ENCODE measurements at regions not wholly inside any gene's neighbourhood (a gene's known extent, or its start where the extent isn't known, plus 50 kb on each side); places are given as distances from the start of the nearest gene placed in this dataset.

DNA sequence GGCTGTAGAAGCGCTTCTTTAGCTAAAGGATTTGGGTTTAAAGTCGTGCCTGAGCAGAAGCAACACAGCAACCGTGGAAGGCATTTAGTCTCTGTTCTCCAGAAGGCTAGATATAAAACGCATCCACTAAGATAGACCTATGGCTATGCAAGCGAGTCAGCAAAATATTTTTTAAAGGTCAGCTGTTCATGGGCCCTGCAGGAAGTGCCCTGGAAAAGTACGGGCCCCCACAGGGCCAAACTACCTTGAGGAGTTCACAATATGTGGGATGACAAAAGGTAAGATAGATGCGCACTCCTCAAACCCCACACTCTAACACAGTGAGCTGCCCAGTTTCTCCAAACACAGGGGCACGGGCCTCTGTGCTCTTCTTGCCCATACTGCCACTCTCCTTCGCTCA, 261.6 kb downstream of the VPS13C start:
- Histone ChIP-seq H3K9me3 (ENCODE audit: low read length) (peaks cover 1% of the 10 kb centered on the region), H3K4me3 (ENCODE audit: low read depth in 1 of 2, low read length in 2 of 2) (no peak overlapping the region), H3K4me1 (ENCODE audit: insufficient read depth, low read length) (no peaks in the 10 kb centered on the region), H3K27ac (ENCODE audit: low read depth, low read length) (no peak overlapping the region), H3K27me3 (ENCODE audit: control insufficient read depth in 1 of 2, insufficient read depth in 2 of 2, low read length in 2 of 2) (no peaks in the 10 kb centered on the region), H3K36me3 (ENCODE audit: insufficient read depth, low read length) (no peaks in the 10 kb centered on the region), H3K9ac (ENCODE audit: low read length) (no peak overlapping the region)

- Histone ChIP-seq H3K4me3 (ENCODE audit: low read depth in 1 of 2, low read length in 2 of 2) (no peak overlapping the region), H3K9me3 (ENCODE audit: low read length) (peaks cover 5% of the 10 kb centered on the region), H3K36me3 (ENCODE audit: insufficient read depth, low read length) (no peaks in the 10 kb centered on the region), H3K4me1 (ENCODE audit: insufficient read depth, low read length) (no peaks in the 10 kb centered on the region), H3K9ac (ENCODE audit: low read length) (no peak overlapping the region), H3K27ac (ENCODE audit: low read depth, low read length) (no peak overlapping the region), H3K27me3 (ENCODE audit: control insufficient read depth in 1 of 2, insufficient read depth in 2 of 2, low read length in 2 of 2) (no peaks in the 10 kb centered on the region)
These were observed 264.2 kb downstream of the VPS13C start for GRCh38 chr15:61796056-61796455.

DNA sequence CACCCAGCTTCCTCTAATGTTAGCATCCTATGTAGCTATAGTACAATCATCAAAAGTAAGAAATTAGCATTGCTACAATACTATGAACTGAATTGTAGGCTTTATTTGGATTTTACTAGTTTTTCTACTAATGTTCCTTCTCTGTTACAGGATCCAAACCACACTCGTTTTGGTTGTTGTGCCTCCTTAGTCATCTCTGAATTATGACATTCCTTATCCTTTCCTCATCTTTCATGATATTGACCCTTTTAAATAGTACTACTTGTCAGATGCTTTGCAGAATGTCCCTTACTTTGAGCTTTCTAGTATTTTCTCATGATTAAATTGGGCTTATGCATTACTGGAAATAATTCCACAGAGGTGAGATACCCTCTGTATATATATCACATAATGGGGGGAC, 265.4 kb downstream of the VPS13C start:
- Histone ChIP-seq H3K9me3 (ENCODE audit: low read length) (peaks cover 5% of the 10 kb centered on the region), H3K9ac (ENCODE audit: low read length) (no peak overlapping the region), H3K27me3 (ENCODE audit: control insufficient read depth in 1 of 2, insufficient read depth in 2 of 2, low read length in 2 of 2) (no peaks in the 10 kb centered on the region), H3K27ac (ENCODE audit: low read depth, low read length) (no peak overlapping the region), H3K4me3 (ENCODE audit: low read depth in 1 of 2, low read length in 2 of 2) (no peak overlapping the region), H3K36me3 (ENCODE audit: insufficient read depth, low read length) (no peaks in the 10 kb centered on the region), H3K4me1 (ENCODE audit: insufficient read depth, low read length) (no peaks in the 10 kb centered on the region)

GRCh38 chr15:61794276-61794675, 266.0 kb downstream of the VPS13C start:
- no peak overlapping the region for H3K9ac ChIP-seq (ENCODE audit: low read length)
- no peak overlapping the region for H3K27ac ChIP-seq (ENCODE audit: low read depth, low read length)
- no peaks in the 10 kb centered on the region for H3K27me3 ChIP-seq (ENCODE audit: control insufficient read depth in 1 of 2, insufficient read depth in 2 of 2, low read length in 2 of 2)
- no peak overlapping the region for H3K4me3 ChIP-seq (ENCODE audit: low read depth in 1 of 2, low read length in 2 of 2)
- H3K4me1 ChIP-seq (ENCODE audit: insufficient read depth, low read length) = no peaks in the 10 kb centered on the region
- H3K36me3 ChIP-seq (ENCODE audit: insufficient read depth, low read length) = no peaks in the 10 kb centered on the region
- H3K9me3 ChIP-seq (ENCODE audit: low read length) = peaks cover 5% of the 10 kb centered on the region

- no peaks in the 10 kb centered on the region for H3K9me3 ChIP-seq (ENCODE audit: low read length)
- no peak overlapping the region for H3K27ac ChIP-seq (ENCODE audit: low read depth, low read length)
- H3K4me1 ChIP-seq (ENCODE audit: insufficient read depth, low read length) = no peaks in the 10 kb centered on the region
- no peaks in the 10 kb centered on the region for H3K36me3 ChIP-seq (ENCODE audit: insufficient read depth, low read length)
- no peak overlapping the region for H3K4me3 ChIP-seq (ENCODE audit: low read depth in 1 of 2, low read length in 2 of 2)
- H3K27me3 ChIP-seq (ENCODE audit: control insufficient read depth in 1 of 2, insufficient read depth in 2 of 2, low read length in 2 of 2) = no peaks in the 10 kb centered on the region
- no peak overlapping the region for H3K9ac ChIP-seq (ENCODE audit: low read length)
These were observed 275.5 kb downstream of the VPS13C start for GRCh38 chr15:61784734-61785133.

- Histone ChIP-seq H3K27ac (ENCODE audit: low read depth, low read length) (no peak overlapping the region), H3K36me3 (ENCODE audit: insufficient read depth, low read length) (no peaks in the 10 kb centered on the region), H3K9me3 (ENCODE audit: low read length) (no peaks in the 10 kb centered on the region), H3K27me3 (ENCODE audit: control insufficient read depth in 1 of 2, insufficient read depth in 2 of 2, low read length in 2 of 2) (no peaks in the 10 kb centered on the region), H3K9ac (ENCODE audit: low read length) (no peak overlapping the region), H3K4me3 (ENCODE audit: low read depth in 1 of 2, low read length in 2 of 2) (no peak overlapping the region), H3K4me1 (ENCODE audit: insufficient read depth, low read length) (no peaks in the 10 kb centered on the region)
These were observed 279.8 kb downstream of the VPS13C start for GRCh38 chr15:61780278-61780980.

DNA sequence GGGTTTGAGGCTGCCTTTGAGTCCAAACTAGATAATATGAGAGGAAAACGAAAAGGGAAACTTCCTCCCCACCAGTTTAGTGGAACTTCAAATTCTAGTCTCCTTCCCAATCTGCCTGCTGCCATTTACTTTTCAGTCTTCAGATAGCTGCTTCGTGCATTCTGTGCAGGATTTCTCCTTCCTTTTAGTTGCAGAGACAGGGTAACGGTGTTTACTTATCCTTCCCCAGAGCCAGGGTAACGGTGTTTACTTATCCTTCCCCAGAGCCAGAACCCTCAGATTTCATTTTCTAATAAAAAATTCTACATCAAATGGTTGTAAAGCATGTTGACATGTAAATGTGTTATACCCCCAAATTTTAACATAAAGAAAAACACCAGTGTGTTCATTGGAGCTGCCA, 282.6 kb downstream of the VPS13C start:
- H3K36me3 ChIP-seq (ENCODE audit: insufficient read depth, low read length) = no peaks in the 10 kb centered on the region
- H3K4me3 ChIP-seq (ENCODE audit: low read depth in 1 of 2, low read length in 2 of 2) = no peak overlapping the region
- H3K9me3 ChIP-seq (ENCODE audit: low read length) = no peaks in the 10 kb centered on the region
- H3K9ac ChIP-seq (ENCODE audit: low read length) = no peak overlapping the region
- no peak overlapping the region for H3K27ac ChIP-seq (ENCODE audit: low read depth, low read length)
- no peaks in the 10 kb centered on the region for H3K4me1 ChIP-seq (ENCODE audit: insufficient read depth, low read length)
- no peaks in the 10 kb centered on the region for H3K27me3 ChIP-seq (ENCODE audit: control insufficient read depth in 1 of 2, insufficient read depth in 2 of 2, low read length in 2 of 2)

DNA sequence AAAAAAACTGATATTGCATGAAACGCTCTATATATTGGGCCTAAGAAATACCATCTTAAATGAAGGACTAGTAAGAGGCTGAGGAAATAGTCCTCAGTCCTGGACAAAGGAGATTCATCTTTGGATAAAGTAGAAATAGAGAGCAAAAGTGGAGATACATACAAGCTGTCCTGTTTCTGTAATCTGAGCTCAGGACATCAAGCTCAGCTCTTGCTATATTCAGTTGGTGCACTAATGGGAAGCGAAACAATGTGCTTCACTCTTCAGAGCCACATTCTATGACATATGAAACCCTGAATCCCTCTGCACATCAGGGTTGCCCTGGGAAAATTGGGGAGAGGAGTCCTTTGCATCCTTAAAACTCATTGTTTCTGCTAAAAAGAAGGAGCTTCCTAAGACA, 290.7 kb downstream of the VPS13C start:
- Histone ChIP-seq H3K27me3 (ENCODE audit: control insufficient read depth in 1 of 2, insufficient read depth in 2 of 2, low read length in 2 of 2) (no peaks in the 10 kb centered on the region), H3K9me3 (ENCODE audit: low read length) (no peaks in the 10 kb centered on the region), H3K4me3 (ENCODE audit: low read depth in 1 of 2, low read length in 2 of 2) (no peak overlapping the region), H3K36me3 (ENCODE audit: insufficient read depth, low read length) (no peaks in the 10 kb centered on the region), H3K27ac (ENCODE audit: low read depth, low read length) (no peak overlapping the region), H3K9ac (ENCODE audit: low read length) (no peak overlapping the region), H3K4me1 (ENCODE audit: insufficient read depth, low read length) (no peaks in the 10 kb centered on the region)

GRCh38 chr15:61768131-61768530, 292.1 kb downstream of the VPS13C start:
- Histone ChIP-seq H3K4me3 (ENCODE audit: low read depth in 1 of 2, low read length in 2 of 2) (no peak overlapping the region), H3K9me3 (ENCODE audit: low read length) (no peaks in the 10 kb centered on the region), H3K36me3 (ENCODE audit: insufficient read depth, low read length) (no peaks in the 10 kb centered on the region), H3K9ac (ENCODE audit: low read length) (no peak overlapping the region), H3K27me3 (ENCODE audit: control insufficient read depth in 1 of 2, insufficient read depth in 2 of 2, low read length in 2 of 2) (no peaks in the 10 kb centered on the region), H3K4me1 (ENCODE audit: insufficient read depth, low read length) (no peaks in the 10 kb centered on the region), H3K27ac (ENCODE audit: low read depth, low read length) (no peak overlapping the region)

- Histone ChIP-seq H3K27ac (ENCODE audit: low read depth, low read length) (no peak overlapping the region), H3K9ac (ENCODE audit: low read length) (no peak overlapping the region)
These were observed 295.3 kb downstream of the VPS13C start for GRCh38 chr15:61764981-61765380.

DNA sequence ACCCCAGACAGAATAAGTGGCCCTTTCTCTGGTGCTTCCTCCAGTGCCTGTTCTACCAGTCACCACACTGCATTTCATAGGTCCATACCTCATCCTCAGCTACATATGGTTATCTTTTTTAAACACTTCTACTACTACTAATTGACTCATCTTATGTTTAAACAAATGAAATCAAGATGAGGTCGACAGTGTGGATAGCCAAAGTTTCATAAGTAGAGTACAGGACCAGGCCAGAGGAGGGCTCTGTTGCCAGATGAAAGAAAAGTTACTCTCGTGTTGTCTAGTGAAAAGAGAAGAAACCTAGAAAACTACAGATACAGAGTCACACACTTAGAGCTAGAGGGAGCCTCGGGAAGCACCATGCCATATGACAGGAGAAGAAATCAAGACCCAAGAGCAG, 296.1 kb downstream of the VPS13C start:
- Histone ChIP-seq H3K27me3 (ENCODE audit: control insufficient read depth in 1 of 2, insufficient read depth in 2 of 2, low read length in 2 of 2) (no peaks in the 10 kb centered on the region), H3K36me3 (ENCODE audit: insufficient read depth, low read length) (no peaks in the 10 kb centered on the region), H3K4me3 (ENCODE audit: low read depth in 1 of 2, low read length in 2 of 2) (no peak overlapping the region), H3K4me1 (ENCODE audit: insufficient read depth, low read length) (no peaks in the 10 kb centered on the region), H3K9me3 (ENCODE audit: low read length) (no peaks in the 10 kb centered on the region), H3K9ac (ENCODE audit: low read length) (no peak overlapping the region), H3K27ac (ENCODE audit: low read depth, low read length) (no peak overlapping the region)

More at GRCh38 chr15:61764981-61765380, 295.3 kb downstream of the VPS13C start:
- Histone ChIP-seq H3K9me3 (ENCODE audit: low read length) (no peaks in the 10 kb centered on the region), H3K4me1 (ENCODE audit: insufficient read depth, low read length) (no peaks in the 10 kb centered on the region), H3K27me3 (ENCODE audit: control insufficient read depth in 1 of 2, insufficient read depth in 2 of 2, low read length in 2 of 2) (no peaks in the 10 kb centered on the region), H3K36me3 (ENCODE audit: insufficient read depth, low read length) (no peaks in the 10 kb centered on the region), H3K4me3 (ENCODE audit: low read depth in 1 of 2, low read length in 2 of 2) (no peak overlapping the region)

DNA sequence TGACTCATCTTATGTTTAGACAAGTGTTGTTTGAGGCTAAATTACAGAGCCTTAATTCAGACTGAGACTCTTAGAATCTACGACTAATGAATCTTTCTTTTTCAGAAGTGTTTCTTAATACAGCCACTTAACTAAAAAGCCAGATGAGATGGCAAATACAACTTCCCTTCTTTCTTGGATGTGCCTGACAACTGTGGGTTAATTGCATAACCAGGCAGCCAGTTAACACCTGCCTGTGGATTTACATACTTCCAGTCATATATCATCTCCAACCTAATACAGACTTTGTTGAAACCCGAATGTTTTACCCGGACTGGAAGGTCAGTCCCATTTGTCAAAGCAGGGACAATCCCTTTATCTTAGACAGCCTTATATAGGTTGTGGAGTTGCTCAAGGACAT, 297.6 kb downstream of the VPS13C start:
- H3K4me3 ChIP-seq (ENCODE audit: low read depth in 1 of 2, low read length in 2 of 2) = no peak overlapping the region
- no peaks in the 10 kb centered on the region for H3K36me3 ChIP-seq (ENCODE audit: insufficient read depth, low read length)
- no peaks in the 10 kb centered on the region for H3K27me3 ChIP-seq (ENCODE audit: control insufficient read depth in 1 of 2, insufficient read depth in 2 of 2, low read length in 2 of 2)
- H3K4me1 ChIP-seq (ENCODE audit: insufficient read depth, low read length) = no peaks in the 10 kb centered on the region
- no peak overlapping the region for H3K27ac ChIP-seq (ENCODE audit: low read depth, low read length)
- no peaks in the 10 kb centered on the region for H3K9me3 ChIP-seq (ENCODE audit: low read length)
- no peak overlapping the region for H3K9ac ChIP-seq (ENCODE audit: low read length)

Data from muscle layer of colon (tissue), 2 donors.